Peyer's patch (tissue), 4 donors: ENCODE measurements at regions not wholly inside any gene's neighbourhood (a gene's known extent, or its start where the extent isn't known, plus 50 kb on each side); places are given as distances from the start of the nearest gene placed in this dataset.
"Not testable (repeated sequence)": the region's sequence is repeated elsewhere in the genome, so short reads cannot be mapped to it uniquely, and the experiment has no call there.

Experiments
- POLR2A ChIP-seq, 2 donors: fragments of 450-650 bp; IDR thresholded peaks; one replicate each; pipeline ENCODE4 v1.5.1; 2017; ENCODE audit warnings: antibody characterized with exemption in 2 of 2, mild to moderate bottlenecking in 2 of 2, moderate library complexity in 2 of 2
- TF ChIP-seq, protein P1 (sequence below), 6 experiments: fragments of 450-650 bp in 4 of 6; fragments of 200-600 bp in 2 of 6; sonication (generic) in 1 of 6; IDR thresholded peaks; one replicate each; pipeline ENCODE4 v1.5.1; 2017 to 2019; ENCODE audit warnings: antibody characterized with exemption in 6 of 6, mild to moderate bottlenecking in 3 of 6, moderate library complexity in 1 of 6

DNA sequence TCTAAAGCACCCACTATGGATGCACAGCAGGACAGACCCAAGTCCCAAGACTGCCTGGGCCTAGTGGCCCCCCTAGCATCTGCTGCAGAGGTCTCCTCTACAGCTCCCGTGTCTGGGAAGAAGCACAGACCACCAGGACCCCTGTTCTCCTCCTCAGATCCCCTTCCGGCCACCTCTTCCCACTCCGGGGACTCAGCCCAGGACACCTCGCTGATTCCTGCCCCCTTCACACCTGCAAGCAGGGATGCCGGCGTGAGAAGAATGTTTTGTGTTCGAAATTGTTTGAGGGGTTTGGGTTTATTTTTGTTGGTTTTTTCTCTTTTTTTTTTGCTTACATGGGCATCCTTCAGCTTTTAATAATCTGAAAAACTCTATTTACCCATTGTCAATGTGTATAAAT, 150.3 kb upstream of the C1QTNF3 start:
- TF ChIP-seq, protein P1, sequence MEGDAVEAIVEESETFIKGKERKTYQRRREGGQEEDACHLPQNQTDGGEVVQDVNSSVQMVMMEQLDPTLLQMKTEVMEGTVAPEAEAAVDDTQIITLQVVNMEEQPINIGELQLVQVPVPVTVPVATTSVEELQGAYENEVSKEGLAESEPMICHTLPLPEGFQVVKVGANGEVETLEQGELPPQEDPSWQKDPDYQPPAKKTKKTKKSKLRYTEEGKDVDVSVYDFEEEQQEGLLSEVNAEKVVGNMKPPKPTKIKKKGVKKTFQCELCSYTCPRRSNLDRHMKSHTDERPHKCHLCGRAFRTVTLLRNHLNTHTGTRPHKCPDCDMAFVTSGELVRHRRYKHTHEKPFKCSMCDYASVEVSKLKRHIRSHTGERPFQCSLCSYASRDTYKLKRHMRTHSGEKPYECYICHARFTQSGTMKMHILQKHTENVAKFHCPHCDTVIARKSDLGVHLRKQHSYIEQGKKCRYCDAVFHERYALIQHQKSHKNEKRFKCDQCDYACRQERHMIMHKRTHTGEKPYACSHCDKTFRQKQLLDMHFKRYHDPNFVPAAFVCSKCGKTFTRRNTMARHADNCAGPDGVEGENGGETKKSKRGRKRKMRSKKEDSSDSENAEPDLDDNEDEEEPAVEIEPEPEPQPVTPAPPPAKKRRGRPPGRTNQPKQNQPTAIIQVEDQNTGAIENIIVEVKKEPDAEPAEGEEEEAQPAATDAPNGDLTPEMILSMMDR (IDR thresholded peaks at IDR 0.05), result not testable (repeated sequence)
- TF ChIP-seq POLR2A (IDR thresholded peaks at IDR 0.05), result not testable (repeated sequence)
